ENCODE measurements at regions not wholly inside any gene's neighbourhood (a gene's known extent, or its start where the extent isn't known, plus 50 kb on each side); places are given as distances from the start of the nearest gene placed in this dataset.

- TF ChIP-seq ZFP3 (CRISPR knock-in tag; IDR thresholded peaks at IDR 0.05): no peak
- TF ChIP-seq ZC3H10 (CRISPR knock-in tag; IDR thresholded peaks at IDR 0.05): no peak
- no peak for TF ChIP-seq CSRNP3 (CRISPR knock-in tag; IDR thresholded peaks at IDR 0.05)
- ATAC-seq: no peak
These were observed 68.6 kb downstream of the TNP1 start for GRCh38 chr2:216791303-216791702.

GRCh38 chr2:216789081-216789480 is 70.8 kb downstream of the TNP1 start:
- ATAC-seq: no peak
- no peak for TF ChIP-seq CSRNP3 (CRISPR knock-in tag; IDR thresholded peaks at IDR 0.05)
- no peak for TF ChIP-seq PPARA (CRISPR knock-in tag; IDR thresholded peaks at IDR 0.05; ENCODE audit: borderline replicate concordance)
- no peak for TF ChIP-seq TCF4 (CRISPR knock-in tag; IDR thresholded peaks at IDR 0.05; ENCODE audit: borderline replicate concordance)
- no peak for TF ChIP-seq PATZ1 (CRISPR knock-in tag; IDR thresholded peaks at IDR 0.05; ENCODE audit: borderline replicate concordance)
- no peak for TF ChIP-seq ESRRG (CRISPR knock-in tag; IDR thresholded peaks at IDR 0.05)
- no peak for TF ChIP-seq BACH2 (CRISPR knock-in tag; IDR thresholded peaks at IDR 0.05; ENCODE audit: borderline replicate concordance)
- no peak for TF ChIP-seq RARB (CRISPR knock-in tag; IDR thresholded peaks at IDR 0.05)
- TF ChIP-seq ZC3H10 (CRISPR knock-in tag; IDR thresholded peaks at IDR 0.05): no peak
- TF ChIP-seq ZNF565 (CRISPR knock-in tag; conservative IDR thresholded peaks at IDR 0.05; ENCODE audit: low read depth): no peak
- no peak for TF ChIP-seq OSR1 (CRISPR knock-in tag; IDR thresholded peaks at IDR 0.05)
- no peak for TF ChIP-seq TSHZ2 (CRISPR knock-in tag; IDR thresholded peaks at IDR 0.05)
- TF ChIP-seq ZNF8 (CRISPR knock-in tag; IDR thresholded peaks at IDR 0.05): no peak
- TF ChIP-seq ARNTL (CRISPR knock-in tag; IDR thresholded peaks at IDR 0.05; ENCODE audit: borderline replicate concordance, low read depth): no peak
- no peak for TF ChIP-seq ZFP30 (CRISPR knock-in tag; IDR thresholded peaks at IDR 0.05)
- TF ChIP-seq, protein P1, sequence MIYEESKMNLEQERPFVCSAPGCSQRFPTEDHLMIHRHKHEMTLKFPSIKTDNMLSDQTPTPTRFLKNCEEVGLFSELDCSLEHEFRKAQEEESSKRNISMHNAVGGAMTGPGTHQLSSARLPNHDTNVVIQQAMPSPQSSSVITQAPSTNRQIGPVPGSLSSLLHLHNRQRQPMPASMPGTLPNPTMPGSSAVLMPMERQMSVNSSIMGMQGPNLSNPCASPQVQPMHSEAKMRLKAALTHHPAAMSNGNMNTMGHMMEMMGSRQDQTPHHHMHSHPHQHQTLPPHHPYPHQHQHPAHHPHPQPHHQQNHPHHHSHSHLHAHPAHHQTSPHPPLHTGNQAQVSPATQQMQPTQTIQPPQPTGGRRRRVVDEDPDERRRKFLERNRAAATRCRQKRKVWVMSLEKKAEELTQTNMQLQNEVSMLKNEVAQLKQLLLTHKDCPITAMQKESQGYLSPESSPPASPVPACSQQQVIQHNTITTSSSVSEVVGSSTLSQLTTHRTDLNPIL (CRISPR knock-in tag; IDR thresholded peaks at IDR 0.05; ENCODE audit: low read depth): no peak
- TF ChIP-seq ISL1 (CRISPR knock-in tag; IDR thresholded peaks at IDR 0.05): no peak
- no peak for TF ChIP-seq ZNF70 (CRISPR knock-in tag; IDR thresholded peaks at IDR 0.05)
- no peak for TF ChIP-seq POU6F1 (CRISPR knock-in tag; IDR thresholded peaks at IDR 0.05; ENCODE audit: borderline replicate concordance, low read depth)
- no peak for TF ChIP-seq CSDC2 (CRISPR knock-in tag; IDR thresholded peaks at IDR 0.05)
- TF ChIP-seq ZFP3 (CRISPR knock-in tag; IDR thresholded peaks at IDR 0.05): no peak

All from SK-N-SH treated with all-trans-retinoic acid at 6 μM for 48 hours (cell line).